ENCODE measurements at regions not wholly inside any gene's neighbourhood (a gene's known extent, or its start where the extent isn't known, plus 50 kb on each side); places are given as distances from the start of the nearest gene placed in this dataset.

GRCh38 chr9:82584349-82584863 lies 478.5 kb downstream of the RASEF start:
- no peaks in the 10 kb centered on the region for H3K79me1 ChIP-seq (ENCODE audit: insufficient read depth, low read depth, low read length, poor library complexity, severe bottlenecking)
- H3K4me3 Mint-ChIP-seq = no peak overlapping the region
- no peaks in the 10 kb centered on the region for H3K79me2 ChIP-seq (ENCODE audit: insufficient read depth, low read length)
- H3K9me3 Mint-ChIP-seq = peaks cover 1% of the 10 kb centered on the region in 2 experiments; a peak in 3 of 5 replicates
- no peak overlapping the region for H3K27ac Mint-ChIP-seq
- no peak for TF ChIP-seq CTCF (conservative IDR thresholded peaks at IDR 0.05)
- H4K91ac ChIP-seq (ENCODE audit: insufficient read length, low read depth, low read length) = no peak overlapping the region
- H2BK120ac ChIP-seq (ENCODE audit: low read depth, low read length, poor library complexity, severe bottlenecking) = no peak overlapping the region
- no peak overlapping the region for H4K5ac ChIP-seq (ENCODE audit: insufficient read length, low read depth, low read length)
- no peak overlapping the region for H2BK5ac ChIP-seq (ENCODE audit: insufficient read length, low read length)
- no CpG with 5 or more reads among the region's 5 CpGs for WGBS (ENCODE audit: extremely low coverage, insufficient read length, low lambda C conversion rate)
- no peaks in the 10 kb centered on the region for H3K27me3 Mint-ChIP-seq (ENCODE audit: low read depth)
- H3K56ac ChIP-seq (ENCODE audit: insufficient read length, low read depth, low read length) = no peak overlapping the region
- no peak overlapping the region for H2AK5ac ChIP-seq (ENCODE audit: insufficient read length, low read length)
- no peaks in the 10 kb centered on the region for H3K9me3 ChIP-seq (ENCODE audit: control insufficient read depth, low read depth, low read length)
- H3K23ac ChIP-seq (ENCODE audit: insufficient read length, low read depth, low read length) = no peak overlapping the region
- H3K27me3 ChIP-seq (ENCODE audit: insufficient read depth, low read length) = no peaks in the 10 kb centered on the region
- H2BK12ac ChIP-seq (ENCODE audit: insufficient read length, low read depth, low read length) = no peak overlapping the region
- no peak overlapping the region for H2BK20ac ChIP-seq (ENCODE audit: low read depth, low read length, poor library complexity, severe bottlenecking)
- H3K4ac ChIP-seq (ENCODE audit: low read depth, low read length) = no peak overlapping the region
- H4K8ac ChIP-seq (replicated peaks; ENCODE audit: insufficient read length, low read depth, low read length) = no peak overlapping the region
- no peak overlapping the region for H3K14ac ChIP-seq (ENCODE audit: insufficient read depth, low read length)
- no peaks in the 10 kb centered on the region for H3K23me2 ChIP-seq (ENCODE audit: insufficient read length, low read depth, low read length, poor library complexity, severe bottlenecking)
- no peak for DNase-seq
- no peak overlapping the region for H3T11ph ChIP-seq (ENCODE audit: low read length)
- no peaks in the 10 kb centered on the region; a peak in 1 of 4 replicates for H3K4me1 Mint-ChIP-seq
- no peaks in the 10 kb centered on the region for H3K4me1 ChIP-seq (ENCODE audit: insufficient read depth, low read length)
- no peak overlapping the region for H3K4me2 ChIP-seq (ENCODE audit: insufficient read depth, insufficient read length, low read length)
- H3K27ac ChIP-seq (ENCODE audit: insufficient read length, low read depth, low read length) = no peak overlapping the region
- H3K18ac ChIP-seq (ENCODE audit: insufficient read length, low read depth, low read length) = no peak overlapping the region
- no peak overlapping the region for H3K9ac ChIP-seq (ENCODE audit: extremely low read depth, insufficient read length, low read length)
- peaks cover 0 to 2% (median under 1%) of the 10 kb centered on the region in 3 experiments; a peak in 4 of 7 replicates for H3K36me3 Mint-ChIP-seq (ENCODE audit: insufficient read depth in 1 of 3, low read depth in 3 of 3)
- H2AFZ ChIP-seq (ENCODE audit: low read length) = no peak overlapping the region
- H4K20me1 ChIP-seq (ENCODE audit: control insufficient read depth, insufficient read depth, insufficient read length) = no peaks in the 10 kb centered on the region
- no peak overlapping the region for H2BK15ac ChIP-seq (ENCODE audit: low read depth, low read length)
